H1 (cell line): ENCODE measurements at regions not wholly inside any gene's neighbourhood (a gene's known extent, or its start where the extent isn't known, plus 50 kb on each side); places are given as distances from the start of the nearest gene placed in this dataset.

ENCODE experiments used
- CTCF ChIA-PET: fragments of 300-600 bp; sonication (Branson Sonifier 250); formaldehyde crosslinking; loops from one replicate; lab custom pipeline; 2021; ENCODE audit not compliant: partially characterized antibody; lab: Charles Lee
- POLR2A ChIA-PET: fragments of 300-600 bp; sonication (Branson Sonifier 250); formaldehyde crosslinking; loops from one replicate; lab custom pipeline; 2021; ENCODE audit warnings: inconsistent platforms; ENCODE audit not compliant: partially characterized antibody; lab: Charles Lee
- DNase-seq, 2 experiments: peaks; one replicate each; pipeline versions ENCODE4 v3.0.0 to v3.0.0-alpha.2; 2010 to 2022; ENCODE audit warnings: low spot score in 2 of 2, low read depth in 1 of 2, mixed read lengths in 1 of 2
- FAIRE-seq: peaks from 2 replicates; lab custom pipeline; 2011; peaks lifted over from hg19 to GRCh38; lab: Jason Lieb, UNC
- H2AFZ ChIP-seq: 2 replicates; pipeline ENCODE4 v1.8.1; 2012; ENCODE audit warnings: low read length, inconsistent platforms
- H2AK5ac ChIP-seq: 2 replicates; pipeline ENCODE4 v1.6.1; 2013; ENCODE audit warnings: low read depth, low read length
- H2BK120ac ChIP-seq: replicated peaks from 2 replicates; pipeline ENCODE3; 2013; ENCODE audit warnings: low read depth, low read length, inconsistent platforms
- H2BK12ac ChIP-seq: 2 replicates; pipeline ENCODE4 v1.6.1; 2013; ENCODE audit warnings: low read depth, low read length
- H2BK15ac ChIP-seq: 2 replicates; pipeline ENCODE4 v1.6.1; 2013; ENCODE audit warnings: low read length
- H2BK20ac ChIP-seq: 2 replicates; pipeline ENCODE4 v1.6.1; 2013; ENCODE audit warnings: low read length
- H2BK5ac ChIP-seq: 2 replicates; pipeline ENCODE4 v1.6.1; 2013; ENCODE audit warnings: low read depth, low read length
- H3K14ac ChIP-seq: 2 replicates; pipeline ENCODE4 v1.6.1; 2013; ENCODE audit warnings: inconsistent platforms; ENCODE audit not compliant: insufficient read length
- H3K18ac ChIP-seq: 2 replicates; pipeline ENCODE4 v1.6.1; 2013; ENCODE audit warnings: low read length; ENCODE audit errors: extremely low read depth
- H3K23ac ChIP-seq: 2 replicates; pipeline ENCODE4 v1.6.1; 2013; ENCODE audit warnings: inconsistent platforms; ENCODE audit not compliant: insufficient read length
- H3K23me2 ChIP-seq: 2 replicates; pipeline ENCODE4 v1.6.1; 2013; ENCODE audit warnings: low read depth, low read length
- H3K27ac ChIP-seq: 2 replicates; pipeline ENCODE4 v1.6.1; 2011; ENCODE audit warnings: low read depth, low read length, inconsistent platforms
- H3K27me3 ChIP-seq, 4 experiments: replicated peaks in 1 of 4; 1 replicate in 1 of 4; 2 replicates in 3 of 4; pipeline versions ENCODE4 v1.6.1 to v1.8.1; 2011 to 2013; ENCODE audit warnings: low read length in 3 of 4, mild to moderate bottlenecking in 3 of 4, inconsistent platforms in 2 of 4, mixed read lengths in 2 of 4, moderate library complexity in 1 of 4; ENCODE audit not compliant: control insufficient read depth in 3 of 4, insufficient read depth in 3 of 4; ENCODE audit errors: extremely low read depth in 1 of 4
- H3K36me3 ChIP-seq, 4 experiments: 2 replicates each; pipeline versions ENCODE4 v1.6.1 to v1.8.1; 2011 to 2013; ENCODE audit warnings: mild to moderate bottlenecking in 4 of 4, low read length in 3 of 4, moderate library complexity in 2 of 4, control low read depth in 1 of 4, inconsistent platforms in 1 of 4; ENCODE audit not compliant: insufficient read depth in 4 of 4, control insufficient read depth in 2 of 4
- H3K4ac ChIP-seq: replicated peaks from 2 replicates; pipeline ENCODE3; 2013; ENCODE audit warnings: low read length, low read depth, mixed read lengths, inconsistent platforms; ENCODE audit not compliant: insufficient read length
- H3K4me1 ChIP-seq, 4 experiments: replicated peaks in 1 of 4; 1 replicate in 1 of 4; 2 replicates in 3 of 4; pipeline versions ENCODE4 v1.6.1 to v1.8.1; 2011 to 2013; ENCODE audit warnings: low read length in 3 of 4, inconsistent platforms in 2 of 4, mixed read lengths in 1 of 4; ENCODE audit not compliant: insufficient read depth in 4 of 4, control insufficient read depth in 3 of 4
- H3K4me2 ChIP-seq, 2 experiments: 2 replicates each; pipeline versions ENCODE4 v1.6.1 to v1.8.1; 2011 to 2013; ENCODE audit warnings: low read depth in 2 of 2, low read length in 2 of 2, control low read depth in 1 of 2, inconsistent platforms in 1 of 2, mild to moderate bottlenecking in 1 of 2; ENCODE audit not compliant: insufficient read depth in 1 of 2
- H3K4me3 ChIP-seq, 4 experiments: fragments of 200-600, 300-600 bp in 1 of 4; sonication (generic), shearing (Covaris generic), sonication (Bioruptor Twin) in 1 of 4; 2 replicates each; pipeline versions ENCODE4 v1.5.1 to v1.8.1; 2011 to 2016; ENCODE audit warnings: low read length in 4 of 4, low read depth in 3 of 4, control low read depth in 2 of 4, inconsistent platforms in 2 of 4, mild to moderate bottlenecking in 2 of 4, mixed read lengths in 1 of 4, moderate library complexity in 1 of 4; ENCODE audit not compliant: insufficient read depth in 2 of 4; ENCODE audit errors: extremely low read depth in 1 of 4
- H3K56ac ChIP-seq: replicated peaks from 2 replicates; pipeline ENCODE3; 2013; ENCODE audit warnings: low read depth, mild to moderate bottlenecking, mixed read lengths, low read length, inconsistent platforms; ENCODE audit not compliant: insufficient read length
- H3K79me1 ChIP-seq: 2 replicates; pipeline ENCODE4 v1.6.1; 2013; ENCODE audit warnings: low read depth, low read length, control low read depth
- H3K79me2 ChIP-seq, 2 experiments: 2 replicates each; pipeline versions ENCODE4 v1.6.1 to v1.8.1; 2012 to 2013; ENCODE audit warnings: low read length in 2 of 2, mild to moderate bottlenecking in 2 of 2, inconsistent platforms in 1 of 2; ENCODE audit not compliant: insufficient read depth in 2 of 2, control insufficient read depth in 1 of 2
- H3K9ac ChIP-seq, 4 experiments: replicated peaks in 1 of 4; 1 replicate in 1 of 4; 2 replicates in 3 of 4; pipeline versions ENCODE4 v1.6.1 to v1.8.1; 2011 to 2013; ENCODE audit warnings: low read depth in 3 of 4, low read length in 3 of 4, control low read depth in 2 of 4, mild to moderate bottlenecking in 2 of 4, moderate library complexity in 2 of 4, inconsistent platforms in 1 of 4; ENCODE audit errors: extremely low read depth in 1 of 4
- H3K9me3 ChIP-seq, 2 experiments: 2 replicates each; pipeline versions ENCODE4 v1.6.1 to v1.8.1; 2012 to 2013; ENCODE audit warnings: mild to moderate bottlenecking in 2 of 2, moderate library complexity in 2 of 2, control low read depth in 1 of 2, inconsistent platforms in 1 of 2, low read depth in 1 of 2, low read length in 1 of 2, mixed read lengths in 1 of 2; ENCODE audit not compliant: insufficient read depth in 2 of 2
- H4K20me1 ChIP-seq, 2 experiments: replicated peaks in 1 of 2; 2 replicates each; pipeline versions ENCODE3 to v1.8.1; 2011 to 2013; ENCODE audit warnings: inconsistent platforms in 2 of 2, low read length in 2 of 2, mild to moderate bottlenecking in 1 of 2; ENCODE audit not compliant: insufficient read depth in 2 of 2, control insufficient read depth in 1 of 2
- H4K5ac ChIP-seq: 2 replicates; pipeline ENCODE4 v1.6.1; 2013; ENCODE audit warnings: low read length, low read depth, mixed read lengths, inconsistent platforms; ENCODE audit not compliant: insufficient read length
- H4K8ac ChIP-seq: 2 replicates; pipeline ENCODE4 v1.8.0; 2013; ENCODE audit warnings: mild to moderate bottlenecking, moderate library complexity, low read length, inconsistent platforms; ENCODE audit not compliant: insufficient read depth; ENCODE audit errors: extremely low read depth
- H4K91ac ChIP-seq: replicated peaks from 2 replicates; pipeline ENCODE3; 2013; ENCODE audit warnings: low read length, mixed read lengths, inconsistent platforms; ENCODE audit not compliant: insufficient read length
- ASH2L ChIP-seq: fragments of 200-600, 300-600 bp; sonication (generic); IDR thresholded peaks from one replicate; pipeline ENCODE4 v1.7.1; 2017; ENCODE audit warnings: low read length
- CHD1 ChIP-seq: IDR thresholded peaks from 2 replicates; pipeline ENCODE4 v1.6.1; 2012; ENCODE audit warnings: low read depth, low read length, improper control_type of control experiment
- CREB1 ChIP-seq: IDR thresholded peaks from 2 replicates; pipeline ENCODE4 v1.6.1; 2012; ENCODE audit warnings: inconsistent platforms
- EGR1 ChIP-seq: IDR thresholded peaks from 2 replicates; pipeline ENCODE4 v1.6.1; 2011; ENCODE audit warnings: low read depth, low read length, borderline replicate concordance
- GTF2F1 ChIP-seq: IDR thresholded peaks from 2 replicates; pipeline ENCODE4 v1.6.1; 2012; ENCODE audit warnings: low read depth, low read length, improper control_type of control experiment, borderline replicate concordance
- HDAC6 ChIP-seq: IDR thresholded peaks from one replicate; pipeline ENCODE4 v1.7.1; 2012; ENCODE audit warnings: low read depth, mild to moderate bottlenecking, inconsistent platforms, low read length, moderate library complexity
- JUN ChIP-seq: IDR thresholded peaks from 2 replicates; pipeline ENCODE4 v1.6.1; 2011; ENCODE audit warnings: low read depth, mild to moderate bottlenecking, improper control_type of control experiment, low read length
- SP1 ChIP-seq: IDR thresholded peaks from 2 replicates; pipeline ENCODE4 v1.6.1; 2011; ENCODE audit warnings: low read depth, low read length
- SUZ12 ChIP-seq: fragments of 200-600 bp; sonication (generic); IDR thresholded peaks from 2 replicates; pipeline ENCODE4 v1.6.1; 2012; ENCODE audit warnings: mild to moderate bottlenecking, inconsistent platforms, low read length, moderate library complexity, mixed read lengths
- USF2 ChIP-seq: IDR thresholded peaks from 2 replicates; pipeline ENCODE4 v1.6.1; 2011; ENCODE audit warnings: low read length, improper control_type of control experiment
- WGBS, 2 experiments: shearing (Covaris generic) in 1 of 2; methylation state at CpG; one replicate each; pipeline versions ENCODE4 v1.1.6 to v1.1.7; 2013 to 2015; ENCODE audit warnings: low lambda C conversion rate in 2 of 2, mixed read lengths in 2 of 2, inconsistent platforms in 1 of 2, low coverage in 1 of 2, missing lambda C conversion rate in 1 of 2; ENCODE audit not compliant: insufficient replicate concordance in 2 of 2, insufficient coverage in 1 of 2, insufficient read length in 1 of 2; ENCODE audit errors: extremely low coverage in 1 of 2, missing lambda C conversion rate in 1 of 2; 5-methylcytosine and 5-hydroxymethylcytosine counted together
- TF ChIP-seq, protein P1 (sequence below): IDR thresholded peaks from 2 replicates; pipeline ENCODE4 v1.6.1; 2012; ENCODE audit warnings: low read length, inconsistent platforms

DNA sequence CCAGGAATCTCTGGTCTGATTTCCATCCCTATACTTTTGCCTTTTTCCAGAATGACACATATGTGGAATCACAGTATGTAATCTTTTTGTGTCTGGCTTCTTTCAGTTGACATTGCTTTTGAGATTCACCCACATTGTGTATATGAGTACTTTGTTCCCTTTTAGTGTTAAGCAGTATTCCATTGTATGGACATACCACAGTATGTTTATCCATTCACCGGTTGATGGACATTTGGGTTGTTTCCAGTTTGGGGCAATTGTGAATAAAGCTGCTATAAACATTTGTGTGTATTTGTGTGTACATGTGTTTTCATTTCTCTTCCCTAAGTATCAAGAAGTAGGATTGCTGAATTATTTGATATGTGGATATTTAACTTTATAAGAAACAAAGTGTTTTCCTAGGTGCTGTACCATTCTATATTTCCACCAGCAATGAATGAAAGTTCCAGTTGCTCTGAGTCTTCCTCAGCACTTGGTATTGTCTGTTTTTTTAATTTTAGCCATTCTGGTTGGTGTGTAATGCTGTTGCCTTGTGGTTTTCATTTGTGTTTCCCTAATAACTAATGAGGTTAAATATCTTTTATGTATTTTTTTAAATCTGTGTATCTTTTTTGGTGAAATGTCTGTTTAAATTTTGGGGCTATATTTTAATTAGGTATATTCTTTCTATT lies 203.5 kb upstream of the HAAO start:
- Histone ChIP-seq H3K36me3 (no peaks in the 10 kb centered on the region), H3K18ac (no peak overlapping the region), H4K5ac (no peak overlapping the region), H3K23me2 (no peaks in the 10 kb centered on the region), H3K79me2 (no peaks in the 10 kb centered on the region), H2BK12ac (no peak overlapping the region), H2BK120ac (no peak overlapping the region), H3K27me3 (no peaks in the 10 kb centered on the region), H2AK5ac (no peak overlapping the region), H4K20me1 (no peaks in the 10 kb centered on the region), H2AFZ (no peak overlapping the region), H3K79me1 (no peaks in the 10 kb centered on the region), H2BK15ac (no peak overlapping the region), H4K8ac (no peak overlapping the region), H3K4me3 (no peak overlapping the region), H3K23ac (no peak overlapping the region), H3K9me3 (peaks cover 0 to 5% of the 10 kb centered on the region in 2 experiments; a peak in 1 of 4 replicates), H3K27ac (no peak overlapping the region), H3K9ac (no peak overlapping the region), H3K4me2 (no peak overlapping the region), H3K4ac (no peak overlapping the region), H3K14ac (no peak overlapping the region), H2BK5ac (no peak overlapping the region), H2BK20ac (no peak overlapping the region), H3K4me1 (no peaks in the 10 kb centered on the region), H4K91ac (no peak overlapping the region), H3K56ac (no peak overlapping the region)
- CTCF ChIA-PET = interaction anchor here (0.6 to 1.0 kb wide), 2 partner anchors 115 to 168 kb away, joined by 3 to 4 read pairs; no protein-coding TSS in a partner anchor
- 93% methylated on average over 1 of the region's 1 CpG; no CpG with 5 or more reads in 1 of the 2 experiments for WGBS, 2 experiments
- FAIRE-seq = no peak
- DNase-seq = no peak
- POLR2A ChIA-PET = no interaction called here
- TF ChIP-seq HDAC6 = no peak
- TF ChIP-seq CREB1 = no peak
- TF ChIP-seq GTF2F1 = no peak
- TF ChIP-seq SP1 = no peak
- TF ChIP-seq CHD1 = no peak
- no peak for TF ChIP-seq EGR1
- TF ChIP-seq JUN = no peak
- TF ChIP-seq ASH2L = no peak
- TF ChIP-seq, protein P1, sequence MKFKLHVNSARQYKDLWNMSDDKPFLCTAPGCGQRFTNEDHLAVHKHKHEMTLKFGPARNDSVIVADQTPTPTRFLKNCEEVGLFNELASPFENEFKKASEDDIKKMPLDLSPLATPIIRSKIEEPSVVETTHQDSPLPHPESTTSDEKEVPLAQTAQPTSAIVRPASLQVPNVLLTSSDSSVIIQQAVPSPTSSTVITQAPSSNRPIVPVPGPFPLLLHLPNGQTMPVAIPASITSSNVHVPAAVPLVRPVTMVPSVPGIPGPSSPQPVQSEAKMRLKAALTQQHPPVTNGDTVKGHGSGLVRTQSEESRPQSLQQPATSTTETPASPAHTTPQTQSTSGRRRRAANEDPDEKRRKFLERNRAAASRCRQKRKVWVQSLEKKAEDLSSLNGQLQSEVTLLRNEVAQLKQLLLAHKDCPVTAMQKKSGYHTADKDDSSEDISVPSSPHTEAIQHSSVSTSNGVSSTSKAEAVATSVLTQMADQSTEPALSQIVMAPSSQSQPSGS = no peak
- no peak for TF ChIP-seq SUZ12
- TF ChIP-seq USF2 = no peak
